C1 segment of cervical spinal cord (tissue), 14 donors: ENCODE measurements at regions not wholly inside any gene's neighbourhood (a gene's known extent, or its start where the extent isn't known, plus 50 kb on each side); places are given as distances from the start of the nearest gene placed in this dataset.
"Not testable (repeated sequence)": the region's sequence is repeated elsewhere in the genome, so short reads cannot be mapped to it uniquely, and the experiment has no call there.

Experiments used
- DNase-seq, 14 donors: peaks; one replicate each; lab custom pipeline; 2025; lab: John Stamatoyannopoulos, UW

GRCh38 chrY:19055232-19056137 is 281.9 kb upstream of the HSFY2 start:
- DNase-seq: no peak

GRCh38 chrY:19053806-19054205 is 280.3 kb upstream of the HSFY2 start:
- DNase-seq: no peak

GRCh38 chrY:19051021-19051420 is 277.5 kb upstream of the HSFY2 start:
- no peak for DNase-seq

- peak in 1 of 14 donors; percentile 2 for DNase-seq
Observed at GRCh38 chrY:19042984-19043442, 269.5 kb upstream of the HSFY2 start.

GRCh38 chrY:19042306-19042958 is 268.9 kb upstream of the HSFY2 start:
- DNase-seq: no peak

GRCh38 chrY:19026631-19027030 is 253.1 kb upstream of the HSFY2 start:
- no peak for DNase-seq

- no peak for DNase-seq
Observed at GRCh38 chrY:19023934-19024333, 250.4 kb upstream of the HSFY2 start.

- no peak for DNase-seq
Observed at GRCh38 chrY:19020193-19020592, 246.7 kb upstream of the HSFY2 start.

- DNase-seq: no peak
Observed at GRCh38 chrY:19016990-19017389, 243.5 kb upstream of the HSFY2 start.

GRCh38 chrY:19015854-19016253 is 242.3 kb upstream of the HSFY2 start:
- DNase-seq: peak in 1 of 14 donors; percentile 7

- DNase-seq: no peak
Observed at GRCh38 chrY:19015213-19015612, 241.7 kb upstream of the HSFY2 start.

- DNase-seq: no peak
Observed at GRCh38 chrY:19012985-19013384, 239.4 kb upstream of the HSFY2 start.

- DNase-seq: peak in 1 of 14 donors; percentile 72
Observed at GRCh38 chrY:19011605-19012090, 238.1 kb upstream of the HSFY2 start.

- DNase-seq: peak in 1 of 14 donors; percentile 14
Observed at GRCh38 chrY:19006234-19006633, 232.7 kb upstream of the HSFY2 start.

- peak in 1 of 14 donors; percentile 21 for DNase-seq
Observed at GRCh38 chrY:19005579-19005978, 232.0 kb upstream of the HSFY2 start.

GRCh38 chrY:18997635-18998240 is 224.2 kb upstream of the HSFY2 start:
- DNase-seq: peak in 1 of 14 donors; percentile 26

GRCh38 chrY:18993480-18993879 is 219.9 kb upstream of the HSFY2 start:
- DNase-seq: no peak

GRCh38 chrY:18992684-18993083 is 219.1 kb upstream of the HSFY2 start:
- DNase-seq: not testable (repeated sequence)

- no peak for DNase-seq
Observed at GRCh38 chrY:18989356-18989755, 215.8 kb upstream of the HSFY2 start.

GRCh38 chrY:18966001-18966400 is 192.5 kb upstream of the HSFY2 start:
- DNase-seq: no peak

GRCh38 chrY:18958846-18959245 is 185.3 kb upstream of the HSFY2 start:
- DNase-seq: peak in 1 of 14 donors; percentile 2
